OCI-LY3 (cell line): ENCODE measurements at regions not wholly inside any gene's neighbourhood (a gene's known extent, or its start where the extent isn't known, plus 50 kb on each side); places are given as distances from the start of the nearest gene placed in this dataset.

ENCODE experiments used
- EZH2phosphoT487 ChIP-seq: fragments of 200-600 bp; shearing (Covaris generic); IDR thresholded peaks from 2 replicates; pipeline ENCODE4 v1.6.1; 2018; ENCODE audit warnings: antibody characterized with exemption, mixed run types, low read depth
- TF ChIP-seq, protein P1 (sequence below): fragments of 200-600, 300-600 bp; sonication (generic); IDR thresholded peaks from 2 replicates; pipeline ENCODE4 v1.5.1; 2014; ENCODE audit warnings: antibody characterized with exemption, low read length, low read depth

DNA sequence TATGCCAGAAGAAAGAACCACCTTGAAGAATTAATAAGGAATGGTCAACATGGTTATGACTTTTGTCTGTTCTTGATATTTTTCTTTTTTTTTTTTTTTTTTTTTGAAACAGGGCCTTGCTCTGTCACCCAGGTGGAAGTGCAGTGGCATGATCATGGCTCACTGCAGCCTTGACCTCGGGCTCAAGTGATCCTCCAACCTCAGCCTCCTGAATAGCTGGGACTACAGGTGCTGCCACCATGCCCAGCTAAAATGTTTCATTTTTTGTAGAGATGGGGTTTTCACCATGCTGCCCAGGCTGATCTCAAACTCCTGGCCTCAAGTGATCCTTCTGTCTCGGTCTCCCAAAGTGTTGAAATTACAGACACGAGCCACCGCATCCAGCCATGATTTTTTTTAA lies 53.4 kb upstream of the ACSL3 start:
- TF ChIP-seq, protein P1, sequence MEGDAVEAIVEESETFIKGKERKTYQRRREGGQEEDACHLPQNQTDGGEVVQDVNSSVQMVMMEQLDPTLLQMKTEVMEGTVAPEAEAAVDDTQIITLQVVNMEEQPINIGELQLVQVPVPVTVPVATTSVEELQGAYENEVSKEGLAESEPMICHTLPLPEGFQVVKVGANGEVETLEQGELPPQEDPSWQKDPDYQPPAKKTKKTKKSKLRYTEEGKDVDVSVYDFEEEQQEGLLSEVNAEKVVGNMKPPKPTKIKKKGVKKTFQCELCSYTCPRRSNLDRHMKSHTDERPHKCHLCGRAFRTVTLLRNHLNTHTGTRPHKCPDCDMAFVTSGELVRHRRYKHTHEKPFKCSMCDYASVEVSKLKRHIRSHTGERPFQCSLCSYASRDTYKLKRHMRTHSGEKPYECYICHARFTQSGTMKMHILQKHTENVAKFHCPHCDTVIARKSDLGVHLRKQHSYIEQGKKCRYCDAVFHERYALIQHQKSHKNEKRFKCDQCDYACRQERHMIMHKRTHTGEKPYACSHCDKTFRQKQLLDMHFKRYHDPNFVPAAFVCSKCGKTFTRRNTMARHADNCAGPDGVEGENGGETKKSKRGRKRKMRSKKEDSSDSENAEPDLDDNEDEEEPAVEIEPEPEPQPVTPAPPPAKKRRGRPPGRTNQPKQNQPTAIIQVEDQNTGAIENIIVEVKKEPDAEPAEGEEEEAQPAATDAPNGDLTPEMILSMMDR, result no peak
- no peak for TF ChIP-seq EZH2phosphoT487
